SK-N-SH treated with all-trans-retinoic acid at 6 μM for 48 hours (cell line): ENCODE measurements at regions not wholly inside any gene's neighbourhood (a gene's known extent, or its start where the extent isn't known, plus 50 kb on each side); places are given as distances from the start of the nearest gene placed in this dataset.

Experiments
- ATAC-seq: fragments of 200-7000 bp; cut with Tn5 transposase; 3 replicates; pipeline ENCODE4 v1.9.1; 2020; ENCODE audit warnings: mild to moderate bottlenecking, moderate library complexity
- ARNTL ChIP-seq: fragments of 450-650 bp; formaldehyde crosslinking; IDR thresholded peaks from 2 replicates; pipeline ENCODE4 v1.5.0; 2020; ENCODE audit warnings: low read depth, mild to moderate bottlenecking, moderate library complexity, borderline replicate concordance
- CREB5 ChIP-seq: fragments of 250-450 bp; sonication (Bioruptor Pico); IDR thresholded peaks from 2 replicates; pipeline ENCODE4 v1.5.1; 2020; ENCODE audit warnings: low read depth, mild to moderate bottlenecking, moderate library complexity
- CSDC2 ChIP-seq: fragments of 250-450 bp; sonication (Bioruptor Pico); IDR thresholded peaks from 2 replicates; pipeline ENCODE4 v1.5.0; 2020; ENCODE audit warnings: mild to moderate bottlenecking, moderate library complexity
- CSRNP3 ChIP-seq: fragments of 250-450 bp; sonication (Bioruptor Pico); IDR thresholded peaks from 2 replicates; pipeline ENCODE4 v1.5.1; 2021; ENCODE audit warnings: mild to moderate bottlenecking, moderate library complexity
- GLIS3 ChIP-seq: fragments of 250-450 bp; sonication (Bioruptor Pico); IDR thresholded peaks from 2 replicates; pipeline ENCODE4 v1.5.0; 2020; ENCODE audit warnings: mild to moderate bottlenecking, moderate library complexity
- ISL1 ChIP-seq: fragments of 250-450 bp; sonication (Bioruptor Pico); IDR thresholded peaks from 2 replicates; pipeline ENCODE4 v2.1.2; 2022; ENCODE audit warnings: mild to moderate bottlenecking, moderate library complexity
- OSR1 ChIP-seq: fragments of 250-450 bp; sonication (Bioruptor Pico); IDR thresholded peaks from 2 replicates; pipeline ENCODE4 v1.8.0; 2022; ENCODE audit warnings: moderate library complexity, mild to moderate bottlenecking, inconsistent platforms
- POU6F1 ChIP-seq: fragments of 250-450 bp; sonication (Bioruptor Pico); IDR thresholded peaks from 2 replicates; pipeline ENCODE4 v1.8.0; 2021; ENCODE audit warnings: low read depth, mild to moderate bottlenecking, moderate library complexity, borderline replicate concordance
- PPARA ChIP-seq: fragments of 250-450 bp; sonication (Bioruptor Pico); IDR thresholded peaks from 2 replicates; pipeline ENCODE4 v1.5.0; 2020; ENCODE audit warnings: mild to moderate bottlenecking, borderline replicate concordance
- RARB ChIP-seq: fragments of 250-450 bp; sonication (Bioruptor Pico); IDR thresholded peaks from 2 replicates; pipeline ENCODE4 v1.8.0; 2021; ENCODE audit warnings: mild to moderate bottlenecking, moderate library complexity
- SNAI2 ChIP-seq: fragments of 250-450 bp; sonication (Bioruptor Pico); IDR thresholded peaks from 2 replicates; pipeline ENCODE4 v1.5.0; 2020; ENCODE audit warnings: mild to moderate bottlenecking, moderate library complexity
- TCF4 ChIP-seq: fragments of 250-450 bp; sonication (Bioruptor Pico); IDR thresholded peaks from 2 replicates; pipeline ENCODE4 v1.8.0; 2021; ENCODE audit warnings: mild to moderate bottlenecking, moderate library complexity, borderline replicate concordance
- TOX ChIP-seq: fragments of 250-450 bp; sonication (Bioruptor Pico); IDR thresholded peaks from 2 replicates; pipeline ENCODE4 v1.8.0; 2021; ENCODE audit warnings: mild to moderate bottlenecking, moderate library complexity, borderline replicate concordance
- TSHZ2 ChIP-seq: fragments of 250-450 bp; sonication (Bioruptor Pico); IDR thresholded peaks from 2 replicates; pipeline ENCODE4 v1.5.0; 2020; ENCODE audit warnings: mild to moderate bottlenecking, moderate library complexity
- ZC3H10 ChIP-seq: fragments of 250-450 bp; sonication (Bioruptor Pico); IDR thresholded peaks from 2 replicates; pipeline ENCODE4 v1.5.1; 2021; ENCODE audit warnings: mild to moderate bottlenecking, moderate library complexity
- ZFP3 ChIP-seq: fragments of 250-450 bp; sonication (Bioruptor Pico); IDR thresholded peaks from 2 replicates; pipeline ENCODE4 v1.5.0; 2020; ENCODE audit warnings: mild to moderate bottlenecking, moderate library complexity
- ZFP30 ChIP-seq: fragments of 450-650 bp; formaldehyde crosslinking; IDR thresholded peaks from 2 replicates; pipeline ENCODE4 v1.5.0; 2022; ENCODE audit warnings: mild to moderate bottlenecking, moderate library complexity
- ZNF565 ChIP-seq: fragments of 450-650 bp; formaldehyde crosslinking; conservative IDR thresholded peaks from 2 replicates; pipeline ENCODE4 v1.5.0; 2020; ENCODE audit warnings: low read depth, mild to moderate bottlenecking, moderate library complexity
- ZNF70 ChIP-seq: fragments of 450-650 bp; formaldehyde crosslinking; IDR thresholded peaks from 2 replicates; pipeline ENCODE4 v1.5.0; 2020; ENCODE audit warnings: mild to moderate bottlenecking, moderate library complexity
- ZNF8 ChIP-seq: fragments of 450-650 bp; formaldehyde crosslinking; IDR thresholded peaks from 2 replicates; pipeline ENCODE4 v1.5.0; 2020; ENCODE audit warnings: mild to moderate bottlenecking, moderate library complexity

GRCh38 chr14:25180221-25180620, 130.3 kb upstream of the STXBP6 start (continued):
- TF ChIP-seq POU6F1 (CRISPR knock-in tag) (no peak), ZC3H10 (no peak)

DNA sequence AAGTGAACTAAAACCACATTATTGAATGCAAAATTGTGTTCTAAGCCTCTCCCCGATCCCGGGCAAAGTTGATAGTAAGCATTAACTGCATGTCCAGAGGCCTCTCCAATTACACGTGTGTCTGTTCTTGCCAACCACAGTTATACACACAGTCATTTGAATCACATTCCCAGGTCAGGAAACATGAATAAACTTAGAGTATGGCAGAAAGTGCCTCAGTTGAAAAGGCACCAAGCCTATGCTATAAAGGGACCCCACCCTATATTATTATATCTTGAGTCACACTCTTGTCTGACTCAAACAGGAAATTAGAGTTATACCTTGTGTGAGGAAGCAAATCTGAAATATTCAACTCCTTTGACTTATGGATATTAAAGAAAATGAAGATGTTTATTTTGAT, 128.3 kb upstream of the STXBP6 start:
- TF ChIP-seq CREB5 (CRISPR knock-in tag) (no peak), ZFP3 (CRISPR knock-in tag) (no peak), ZNF8 (CRISPR knock-in tag) (no peak), PPARA (CRISPR knock-in tag) (no peak), ZFP30 (CRISPR knock-in tag) (no peak), CSRNP3 (CRISPR knock-in tag) (no peak), ZNF70 (CRISPR knock-in tag) (no peak), ISL1 (CRISPR knock-in tag) (no peak), OSR1 (CRISPR knock-in tag) (no peak), TCF4 (CRISPR knock-in tag) (no peak), TOX (CRISPR knock-in tag) (no peak), TSHZ2 (CRISPR knock-in tag) (no peak), RARB (CRISPR knock-in tag) (no peak)
- TF ChIP-seq, all 23 proteins: peak for 0

DNA sequence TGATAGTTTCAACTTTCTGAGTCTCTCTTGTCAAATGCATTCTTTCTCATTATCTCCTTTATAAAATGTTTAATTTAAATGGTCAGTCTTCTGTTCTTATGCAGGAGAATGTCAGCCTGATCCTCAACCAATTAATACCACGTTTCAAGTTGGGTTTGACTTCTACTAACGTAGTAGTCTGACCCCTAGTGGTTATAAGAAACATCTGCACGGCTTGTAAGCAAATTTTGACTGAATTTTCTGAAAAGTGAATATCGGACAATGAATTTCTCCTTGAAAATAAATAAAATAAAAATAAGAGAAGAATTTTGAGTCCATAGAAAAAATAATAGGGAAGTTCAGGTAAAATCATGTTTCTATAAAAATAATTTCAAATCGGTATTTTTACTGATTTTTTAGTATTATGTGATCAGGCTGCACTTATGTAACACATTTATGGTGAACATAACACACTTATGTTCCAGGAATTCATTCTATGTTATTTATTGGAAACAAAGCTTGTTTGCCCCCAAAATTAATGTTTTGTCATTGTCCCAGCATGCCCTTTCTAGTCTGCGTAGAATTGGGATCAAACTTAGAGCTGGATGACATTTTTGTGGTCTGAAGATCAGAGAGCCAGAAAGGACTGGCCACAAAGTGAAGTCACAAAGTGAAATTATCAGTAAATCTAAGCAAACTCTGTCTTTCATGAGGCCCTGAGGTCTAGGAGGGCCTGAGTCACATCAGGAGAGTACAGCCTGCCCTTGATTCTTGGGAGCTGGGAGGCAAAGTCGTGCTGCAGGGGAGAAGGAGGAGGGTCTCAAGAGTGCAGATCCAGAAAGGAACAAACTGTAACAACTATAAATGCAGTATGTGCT, 101.2 kb upstream of the STXBP6 start:
- ATAC-seq = peak; percentile 59; the same call in 2 of the 3 replicates
- TF ChIP-seq ZFP30 (CRISPR knock-in tag) (no peak), GLIS3 (CRISPR knock-in tag) (no peak), SNAI2 (CRISPR knock-in tag) (no peak), CSRNP3 (CRISPR knock-in tag) (no peak), RARB (CRISPR knock-in tag) (no peak)

More for the DNA sequence above, 128.3 kb upstream of the STXBP6 start:
- ATAC-seq = no peak

- no peak for TF ChIP-seq CREB5 (CRISPR knock-in tag)
- no peak for TF ChIP-seq ISL1 (CRISPR knock-in tag)
- TF ChIP-seq ZNF565 = no peak
- no peak for TF ChIP-seq ZFP3 (CRISPR knock-in tag)
- TF ChIP-seq POU6F1 (CRISPR knock-in tag) = no peak
- TF ChIP-seq ZNF8 (CRISPR knock-in tag) = no peak
- no peak for TF ChIP-seq CSDC2 (CRISPR knock-in tag)
- no peak for TF ChIP-seq SNAI2 (CRISPR knock-in tag)
- TF ChIP-seq CSRNP3 (CRISPR knock-in tag) = no peak
- TF ChIP-seq ARNTL (CRISPR knock-in tag) = no peak
- TF ChIP-seq ZFP30 (CRISPR knock-in tag) = no peak
- no peak for TF ChIP-seq ZNF70 (CRISPR knock-in tag)
- ATAC-seq = no peak
Measured at GRCh38 chr14:25150401-25150800, 100.5 kb upstream of the STXBP6 start.
